ENCODE measurements at regions not wholly inside any gene's neighbourhood (a gene's known extent, or its start where the extent isn't known, plus 50 kb on each side); places are given as distances from the start of the nearest gene placed in this dataset.

- H3K4me2 ChIP-seq (ENCODE audit: low read depth, low read length, poor library complexity, severe bottlenecking): no peak overlapping the region
- no peaks in the 10 kb centered on the region for H3K27me3 ChIP-seq (ENCODE audit: low read length)
- no peaks in the 10 kb centered on the region for H3K9me2 ChIP-seq (replicated peaks; ENCODE audit: insufficient read depth, low read length)
- no peak overlapping the region for H2AFZ ChIP-seq (ENCODE audit: low read length)
- no peak overlapping the region for H3K4me3 ChIP-seq (ENCODE audit: low read length)
- H3K79me2 ChIP-seq (ENCODE audit: low read length): no peaks in the 10 kb centered on the region
- no peak overlapping the region for H3K27ac ChIP-seq (ENCODE audit: low read length)
- H3K9me3 ChIP-seq (ENCODE audit: low read length): no peaks in the 10 kb centered on the region
- no peak for DNase-seq
- no peak overlapping the region for H3K9ac ChIP-seq (ENCODE audit: low read length)
- H3K4me1 ChIP-seq (ENCODE audit: low read length): no peaks in the 10 kb centered on the region
- H4K20me1 ChIP-seq (ENCODE audit: insufficient read depth, low read depth, low read length): no peaks in the 10 kb centered on the region
- no peaks in the 10 kb centered on the region for H3K36me3 ChIP-seq (ENCODE audit: insufficient read depth, low read length)
These were observed 92.1 kb upstream of the FXR1 start for GRCh38 chr3:180820400-180820799.

GRCh38 chr3:180825964-180826363, 86.5 kb upstream of the FXR1 start:
- Histone ChIP-seq H3K4me1 (ENCODE audit: low read length) (no peaks in the 10 kb centered on the region), H3K27me3 (ENCODE audit: low read length) (no peaks in the 10 kb centered on the region), H3K9me2 (replicated peaks; ENCODE audit: insufficient read depth, low read length) (no peaks in the 10 kb centered on the region), H3K4me2 (ENCODE audit: low read depth, low read length, poor library complexity, severe bottlenecking) (no peak overlapping the region), H3K9ac (ENCODE audit: low read length) (no peak overlapping the region), H3K79me2 (ENCODE audit: low read length) (no peaks in the 10 kb centered on the region), H3K36me3 (ENCODE audit: insufficient read depth, low read length) (no peaks in the 10 kb centered on the region), H3K9me3 (ENCODE audit: low read length) (no peaks in the 10 kb centered on the region), H3K4me3 (ENCODE audit: low read length) (no peak overlapping the region), H3K27ac (ENCODE audit: low read length) (no peak overlapping the region), H4K20me1 (ENCODE audit: insufficient read depth, low read depth, low read length) (no peaks in the 10 kb centered on the region), H2AFZ (ENCODE audit: low read length) (no peak overlapping the region)
- no peak for DNase-seq

GRCh38 chr3:180827171-180827570, 85.3 kb upstream of the FXR1 start:
- H3K27me3 ChIP-seq (ENCODE audit: low read length): no peaks in the 10 kb centered on the region
- H3K27ac ChIP-seq (ENCODE audit: low read length): no peak overlapping the region

GRCh38 chr3:180828001-180828720, 84.3 kb upstream of the FXR1 start:
- H2AFZ ChIP-seq (ENCODE audit: low read length): no peak overlapping the region
- H4K20me1 ChIP-seq (ENCODE audit: insufficient read depth, low read depth, low read length): no peaks in the 10 kb centered on the region
- no peaks in the 10 kb centered on the region for H3K27me3 ChIP-seq (ENCODE audit: low read length)
- H3K4me1 ChIP-seq (ENCODE audit: low read length): no peaks in the 10 kb centered on the region
- H3K9me2 ChIP-seq (replicated peaks; ENCODE audit: insufficient read depth, low read length): no peaks in the 10 kb centered on the region
- H3K4me2 ChIP-seq (ENCODE audit: low read depth, low read length, poor library complexity, severe bottlenecking): no peak overlapping the region
- H3K9ac ChIP-seq (ENCODE audit: low read length): no peak overlapping the region
- no peak overlapping the region for H3K4me3 ChIP-seq (ENCODE audit: low read length)
- no peak for DNase-seq
- H3K79me2 ChIP-seq (ENCODE audit: low read length): no peaks in the 10 kb centered on the region
- H3K36me3 ChIP-seq (ENCODE audit: insufficient read depth, low read length): no peaks in the 10 kb centered on the region
- no peak overlapping the region for H3K27ac ChIP-seq (ENCODE audit: low read length)
- H3K9me3 ChIP-seq (ENCODE audit: low read length): no peaks in the 10 kb centered on the region

More at GRCh38 chr3:180827171-180827570, 85.3 kb upstream of the FXR1 start:
- no peak overlapping the region for H3K9ac ChIP-seq (ENCODE audit: low read length)
- H3K9me3 ChIP-seq (ENCODE audit: low read length): no peaks in the 10 kb centered on the region
- no peaks in the 10 kb centered on the region for H3K79me2 ChIP-seq (ENCODE audit: low read length)
- no peaks in the 10 kb centered on the region for H4K20me1 ChIP-seq (ENCODE audit: insufficient read depth, low read depth, low read length)
- H2AFZ ChIP-seq (ENCODE audit: low read length): no peak overlapping the region
- no peak for DNase-seq
- no peak overlapping the region for H3K4me2 ChIP-seq (ENCODE audit: low read depth, low read length, poor library complexity, severe bottlenecking)
- H3K36me3 ChIP-seq (ENCODE audit: insufficient read depth, low read length): no peaks in the 10 kb centered on the region
- H3K4me1 ChIP-seq (ENCODE audit: low read length): no peaks in the 10 kb centered on the region
- no peaks in the 10 kb centered on the region for H3K9me2 ChIP-seq (replicated peaks; ENCODE audit: insufficient read depth, low read length)
- no peak overlapping the region for H3K4me3 ChIP-seq (ENCODE audit: low read length)

- no peaks in the 10 kb centered on the region for H3K27me3 ChIP-seq (ENCODE audit: low read length)
- no peaks in the 10 kb centered on the region for H3K36me3 ChIP-seq (ENCODE audit: insufficient read depth, low read length)
- no peaks in the 10 kb centered on the region for H4K20me1 ChIP-seq (ENCODE audit: insufficient read depth, low read depth, low read length)
- no peak overlapping the region for H3K4me3 ChIP-seq (ENCODE audit: low read length)
- no peaks in the 10 kb centered on the region for H3K9me2 ChIP-seq (replicated peaks; ENCODE audit: insufficient read depth, low read length)
- H2AFZ ChIP-seq (ENCODE audit: low read length): no peak overlapping the region
- H3K4me1 ChIP-seq (ENCODE audit: low read length): no peaks in the 10 kb centered on the region
- no peak overlapping the region for H3K9ac ChIP-seq (ENCODE audit: low read length)
- no peak overlapping the region for H3K4me2 ChIP-seq (ENCODE audit: low read depth, low read length, poor library complexity, severe bottlenecking)
- H3K27ac ChIP-seq (ENCODE audit: low read length): no peak overlapping the region
- no peaks in the 10 kb centered on the region for H3K9me3 ChIP-seq (ENCODE audit: low read length)
- H3K79me2 ChIP-seq (ENCODE audit: low read length): no peaks in the 10 kb centered on the region
- no peak for DNase-seq
These were observed 83.6 kb upstream of the FXR1 start for GRCh38 chr3:180828723-180829408.

- no peaks in the 10 kb centered on the region for H3K79me2 ChIP-seq (ENCODE audit: low read length)
- H3K4me2 ChIP-seq (ENCODE audit: low read depth, low read length, poor library complexity, severe bottlenecking): no peak overlapping the region
- H3K4me3 ChIP-seq (ENCODE audit: low read length): no peak overlapping the region
- H3K4me1 ChIP-seq (ENCODE audit: low read length): no peaks in the 10 kb centered on the region
- no peak overlapping the region for H3K9ac ChIP-seq (ENCODE audit: low read length)
- H3K9me3 ChIP-seq (ENCODE audit: low read length): no peaks in the 10 kb centered on the region
- no peaks in the 10 kb centered on the region for H3K9me2 ChIP-seq (replicated peaks; ENCODE audit: insufficient read depth, low read length)
- H2AFZ ChIP-seq (ENCODE audit: low read length): no peak overlapping the region
- H3K27me3 ChIP-seq (ENCODE audit: low read length): no peaks in the 10 kb centered on the region
- DNase-seq: no peak
- no peak overlapping the region for H3K27ac ChIP-seq (ENCODE audit: low read length)
- H4K20me1 ChIP-seq (ENCODE audit: insufficient read depth, low read depth, low read length): no peaks in the 10 kb centered on the region
- H3K36me3 ChIP-seq (ENCODE audit: insufficient read depth, low read length): no peaks in the 10 kb centered on the region
These were observed 82.8 kb upstream of the FXR1 start for GRCh38 chr3:180829409-180830405.

GRCh38 chr3:180835501-180835900, 77.0 kb upstream of the FXR1 start:
- no peak overlapping the region for H3K4me2 ChIP-seq (ENCODE audit: low read depth, low read length, poor library complexity, severe bottlenecking)
- H2AFZ ChIP-seq (ENCODE audit: low read length): no peak overlapping the region
- H3K79me2 ChIP-seq (ENCODE audit: low read length): no peaks in the 10 kb centered on the region
- H3K27me3 ChIP-seq (ENCODE audit: low read length): no peaks in the 10 kb centered on the region
- H3K27ac ChIP-seq (ENCODE audit: low read length): no peak overlapping the region
- no peak overlapping the region for H3K9ac ChIP-seq (ENCODE audit: low read length)
- H3K9me2 ChIP-seq (replicated peaks; ENCODE audit: insufficient read depth, low read length): no peaks in the 10 kb centered on the region
- no peaks in the 10 kb centered on the region for H4K20me1 ChIP-seq (ENCODE audit: insufficient read depth, low read depth, low read length)
- no peaks in the 10 kb centered on the region for H3K36me3 ChIP-seq (ENCODE audit: insufficient read depth, low read length)
- no peaks in the 10 kb centered on the region for H3K9me3 ChIP-seq (ENCODE audit: low read length)
- H3K4me1 ChIP-seq (ENCODE audit: low read length): no peaks in the 10 kb centered on the region
- DNase-seq: no peak
- H3K4me3 ChIP-seq (ENCODE audit: low read length): no peak overlapping the region

- Histone ChIP-seq H4K20me1 (ENCODE audit: insufficient read depth, low read depth, low read length) (no peaks in the 10 kb centered on the region), H3K9ac (ENCODE audit: low read length) (no peak overlapping the region), H2AFZ (ENCODE audit: low read length) (no peak overlapping the region), H3K9me2 (replicated peaks; ENCODE audit: insufficient read depth, low read length) (no peaks in the 10 kb centered on the region), H3K4me3 (ENCODE audit: low read length) (no peak overlapping the region), H3K36me3 (ENCODE audit: insufficient read depth, low read length) (no peaks in the 10 kb centered on the region), H3K79me2 (ENCODE audit: low read length) (no peaks in the 10 kb centered on the region), H3K4me1 (ENCODE audit: low read length) (no peaks in the 10 kb centered on the region), H3K4me2 (ENCODE audit: low read depth, low read length, poor library complexity, severe bottlenecking) (no peak overlapping the region), H3K27me3 (ENCODE audit: low read length) (no peaks in the 10 kb centered on the region), H3K9me3 (ENCODE audit: low read length) (no peaks in the 10 kb centered on the region), H3K27ac (ENCODE audit: low read length) (no peak overlapping the region)
- no peak for DNase-seq
These were observed 75.7 kb upstream of the FXR1 start for GRCh38 chr3:180836766-180837165.

Data from Karpas-422 (cell line).